PC-9 (cell line): ENCODE measurements at regions not wholly inside any gene's neighbourhood (a gene's known extent, or its start where the extent isn't known, plus 50 kb on each side); places are given as distances from the start of the nearest gene placed in this dataset.

ENCODE experiments used
- EZH2 ChIP-seq: fragments of 200-600 bp; sonication (generic); IDR thresholded peaks from 2 replicates; pipeline ENCODE4 v1.8.0; 2017; ENCODE audit warnings: antibody characterized with exemption, low read depth
- TF ChIP-seq, protein P1 (sequence below): fragments of 200-600 bp; sonication (generic); conservative IDR thresholded peaks from 2 replicates; pipeline ENCODE4 v1.6.1; 2017; ENCODE audit warnings: mixed run types, antibody characterized with exemption, mild to moderate bottlenecking, moderate library complexity

DNA sequence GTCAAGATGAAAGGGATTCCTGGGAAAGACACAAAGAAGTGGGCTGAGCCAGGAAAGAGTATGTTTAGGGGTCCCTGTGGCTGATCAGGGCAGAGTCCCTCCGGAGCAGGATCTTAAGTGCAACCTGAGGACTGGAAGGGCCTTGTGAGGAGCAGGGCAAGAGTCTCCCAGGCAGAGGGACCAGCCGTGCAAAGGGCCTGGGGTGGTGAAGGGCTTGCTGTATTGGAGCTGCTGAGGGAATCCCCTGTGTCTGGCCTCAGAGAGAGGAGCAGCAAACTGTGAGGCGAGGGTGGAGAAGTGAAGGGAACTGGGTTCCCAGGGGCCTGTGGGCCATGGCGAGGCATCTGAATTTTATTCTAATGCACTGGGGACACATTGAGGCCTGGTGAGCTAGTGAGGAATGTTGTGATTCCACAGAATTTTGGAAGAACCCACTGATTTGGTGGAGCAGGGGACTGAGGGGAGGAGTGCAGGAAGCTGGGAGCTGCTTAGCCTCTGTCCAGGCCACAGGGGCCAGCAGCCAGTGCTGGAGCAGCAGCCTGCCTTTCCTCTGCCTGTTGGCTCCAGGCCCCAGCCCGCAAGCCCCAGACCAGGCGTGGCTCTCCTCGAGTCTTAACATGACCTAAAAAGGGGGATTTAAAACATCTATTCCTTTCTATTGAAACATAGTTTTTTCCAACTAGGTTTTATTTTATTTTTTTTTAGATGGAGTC, 138.4 kb upstream of the IGFBP3 start:
- TF ChIP-seq, protein P1, sequence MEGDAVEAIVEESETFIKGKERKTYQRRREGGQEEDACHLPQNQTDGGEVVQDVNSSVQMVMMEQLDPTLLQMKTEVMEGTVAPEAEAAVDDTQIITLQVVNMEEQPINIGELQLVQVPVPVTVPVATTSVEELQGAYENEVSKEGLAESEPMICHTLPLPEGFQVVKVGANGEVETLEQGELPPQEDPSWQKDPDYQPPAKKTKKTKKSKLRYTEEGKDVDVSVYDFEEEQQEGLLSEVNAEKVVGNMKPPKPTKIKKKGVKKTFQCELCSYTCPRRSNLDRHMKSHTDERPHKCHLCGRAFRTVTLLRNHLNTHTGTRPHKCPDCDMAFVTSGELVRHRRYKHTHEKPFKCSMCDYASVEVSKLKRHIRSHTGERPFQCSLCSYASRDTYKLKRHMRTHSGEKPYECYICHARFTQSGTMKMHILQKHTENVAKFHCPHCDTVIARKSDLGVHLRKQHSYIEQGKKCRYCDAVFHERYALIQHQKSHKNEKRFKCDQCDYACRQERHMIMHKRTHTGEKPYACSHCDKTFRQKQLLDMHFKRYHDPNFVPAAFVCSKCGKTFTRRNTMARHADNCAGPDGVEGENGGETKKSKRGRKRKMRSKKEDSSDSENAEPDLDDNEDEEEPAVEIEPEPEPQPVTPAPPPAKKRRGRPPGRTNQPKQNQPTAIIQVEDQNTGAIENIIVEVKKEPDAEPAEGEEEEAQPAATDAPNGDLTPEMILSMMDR: no peak
- no peak for TF ChIP-seq EZH2
